ENCODE measurements at regions not wholly inside any gene's neighbourhood (a gene's known extent, or its start where the extent isn't known, plus 50 kb on each side); places are given as distances from the start of the nearest gene placed in this dataset.

DNA sequence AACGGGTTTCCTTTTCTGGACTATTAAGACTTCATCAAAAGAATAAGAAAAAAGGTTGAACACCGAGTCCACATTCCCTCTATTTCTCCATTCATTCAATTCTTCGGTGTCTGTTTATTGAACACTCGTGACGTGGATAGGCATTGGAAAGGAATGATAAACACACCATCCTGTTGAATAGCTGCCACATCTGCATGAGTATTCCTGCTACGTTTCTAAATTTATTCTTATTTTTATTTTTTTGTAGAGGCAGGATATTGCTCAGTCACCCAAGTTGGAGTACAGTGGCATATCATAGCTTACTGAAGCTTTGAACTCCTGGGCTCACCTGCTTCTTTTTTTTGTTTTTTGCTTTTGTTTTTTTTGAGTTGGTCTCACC, 80.8 kb upstream of the CIBAR2 start:
- TF ChIP-seq EP300 (conservative IDR thresholded peaks at IDR 0.05; ENCODE audit: poor library complexity, severe bottlenecking): no peak
- TF ChIP-seq, protein P1, sequence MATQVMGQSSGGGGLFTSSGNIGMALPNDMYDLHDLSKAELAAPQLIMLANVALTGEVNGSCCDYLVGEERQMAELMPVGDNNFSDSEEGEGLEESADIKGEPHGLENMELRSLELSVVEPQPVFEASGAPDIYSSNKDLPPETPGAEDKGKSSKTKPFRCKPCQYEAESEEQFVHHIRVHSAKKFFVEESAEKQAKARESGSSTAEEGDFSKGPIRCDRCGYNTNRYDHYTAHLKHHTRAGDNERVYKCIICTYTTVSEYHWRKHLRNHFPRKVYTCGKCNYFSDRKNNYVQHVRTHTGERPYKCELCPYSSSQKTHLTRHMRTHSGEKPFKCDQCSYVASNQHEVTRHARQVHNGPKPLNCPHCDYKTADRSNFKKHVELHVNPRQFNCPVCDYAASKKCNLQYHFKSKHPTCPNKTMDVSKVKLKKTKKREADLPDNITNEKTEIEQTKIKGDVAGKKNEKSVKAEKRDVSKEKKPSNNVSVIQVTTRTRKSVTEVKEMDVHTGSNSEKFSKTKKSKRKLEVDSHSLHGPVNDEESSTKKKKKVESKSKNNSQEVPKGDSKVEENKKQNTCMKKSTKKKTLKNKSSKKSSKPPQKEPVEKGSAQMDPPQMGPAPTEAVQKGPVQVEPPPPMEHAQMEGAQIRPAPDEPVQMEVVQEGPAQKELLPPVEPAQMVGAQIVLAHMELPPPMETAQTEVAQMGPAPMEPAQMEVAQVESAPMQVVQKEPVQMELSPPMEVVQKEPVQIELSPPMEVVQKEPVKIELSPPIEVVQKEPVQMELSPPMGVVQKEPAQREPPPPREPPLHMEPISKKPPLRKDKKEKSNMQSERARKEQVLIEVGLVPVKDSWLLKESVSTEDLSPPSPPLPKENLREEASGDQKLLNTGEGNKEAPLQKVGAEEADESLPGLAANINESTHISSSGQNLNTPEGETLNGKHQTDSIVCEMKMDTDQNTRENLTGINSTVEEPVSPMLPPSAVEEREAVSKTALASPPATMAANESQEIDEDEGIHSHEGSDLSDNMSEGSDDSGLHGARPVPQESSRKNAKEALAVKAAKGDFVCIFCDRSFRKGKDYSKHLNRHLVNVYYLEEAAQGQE (IDR thresholded peaks at IDR 0.05; ENCODE audit: borderline replicate concordance): no peak
- no peak for TF ChIP-seq EZH2 (IDR thresholded peaks at IDR 0.05; ENCODE audit: borderline replicate concordance, insufficient read depth, low read length, poor library complexity, severe bottlenecking)
- no peak for TF ChIP-seq POLR2AphosphoS5 (IDR thresholded peaks at IDR 0.05)
- TF ChIP-seq TAF1 (IDR thresholded peaks at IDR 0.05; ENCODE audit: low read depth): no peak
- TF ChIP-seq, protein P2, sequence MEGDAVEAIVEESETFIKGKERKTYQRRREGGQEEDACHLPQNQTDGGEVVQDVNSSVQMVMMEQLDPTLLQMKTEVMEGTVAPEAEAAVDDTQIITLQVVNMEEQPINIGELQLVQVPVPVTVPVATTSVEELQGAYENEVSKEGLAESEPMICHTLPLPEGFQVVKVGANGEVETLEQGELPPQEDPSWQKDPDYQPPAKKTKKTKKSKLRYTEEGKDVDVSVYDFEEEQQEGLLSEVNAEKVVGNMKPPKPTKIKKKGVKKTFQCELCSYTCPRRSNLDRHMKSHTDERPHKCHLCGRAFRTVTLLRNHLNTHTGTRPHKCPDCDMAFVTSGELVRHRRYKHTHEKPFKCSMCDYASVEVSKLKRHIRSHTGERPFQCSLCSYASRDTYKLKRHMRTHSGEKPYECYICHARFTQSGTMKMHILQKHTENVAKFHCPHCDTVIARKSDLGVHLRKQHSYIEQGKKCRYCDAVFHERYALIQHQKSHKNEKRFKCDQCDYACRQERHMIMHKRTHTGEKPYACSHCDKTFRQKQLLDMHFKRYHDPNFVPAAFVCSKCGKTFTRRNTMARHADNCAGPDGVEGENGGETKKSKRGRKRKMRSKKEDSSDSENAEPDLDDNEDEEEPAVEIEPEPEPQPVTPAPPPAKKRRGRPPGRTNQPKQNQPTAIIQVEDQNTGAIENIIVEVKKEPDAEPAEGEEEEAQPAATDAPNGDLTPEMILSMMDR (IDR thresholded peaks at IDR 0.05; ENCODE audit: poor library complexity, severe bottlenecking): no peak
- TF ChIP-seq SMC3 (conservative IDR thresholded peaks at IDR 0.05; ENCODE audit: poor library complexity): no peak
- TF ChIP-seq RAD21 (conservative IDR thresholded peaks at IDR 0.05): no peak
- TF ChIP-seq MXI1 (conservative IDR thresholded peaks at IDR 0.05; ENCODE audit: poor library complexity, severe bottlenecking): no peak
